Mesodermal cell (in vitro differentiated cells): ENCODE measurements at regions not wholly inside any gene's neighbourhood (a gene's known extent, or its start where the extent isn't known, plus 50 kb on each side); places are given as distances from the start of the nearest gene placed in this dataset.
"Not testable (repeated sequence)": the region's sequence is repeated elsewhere in the genome, so short reads cannot be mapped to it uniquely, and the experiment has no call there.

ENCODE experiments used
- H3K27ac ChIP-seq: 2 replicates; pipeline ENCODE4 v1.7.0; 2013; ENCODE audit warnings: mild to moderate bottlenecking, low read depth, low read length, moderate library complexity; ENCODE audit not compliant: severe bottlenecking
- H3K36me3 ChIP-seq: 2 replicates; pipeline ENCODE4 v1.7.1; 2013; ENCODE audit warnings: mild to moderate bottlenecking, low read length, moderate library complexity; ENCODE audit not compliant: control insufficient read depth, insufficient read depth
- H3K4me1 ChIP-seq: one replicate; pipeline ENCODE4 v1.7.1; 2013; ENCODE audit warnings: mild to moderate bottlenecking, low read length; ENCODE audit not compliant: insufficient read depth, control insufficient read depth, poor library complexity, severe bottlenecking
- H3K4me3 ChIP-seq: 2 replicates; pipeline ENCODE4 v1.7.0; 2013; ENCODE audit warnings: low read length, control low read depth, mild to moderate bottlenecking; ENCODE audit not compliant: insufficient read depth, poor library complexity, severe bottlenecking; ENCODE audit errors: extremely low read depth
- H3K9me3 ChIP-seq: 2 replicates; pipeline ENCODE4 v1.7.1; 2013; ENCODE audit warnings: mild to moderate bottlenecking, low read length, moderate library complexity; ENCODE audit not compliant: control insufficient read depth
- WGBS, 2 experiments: methylation state at CpG; one replicate each; pipeline ENCODE4 v1.1.5; 2013; ENCODE audit warnings: missing lambda C conversion rate in 2 of 2; ENCODE audit not compliant: insufficient coverage in 2 of 2; 5-methylcytosine and 5-hydroxymethylcytosine counted together

DNA sequence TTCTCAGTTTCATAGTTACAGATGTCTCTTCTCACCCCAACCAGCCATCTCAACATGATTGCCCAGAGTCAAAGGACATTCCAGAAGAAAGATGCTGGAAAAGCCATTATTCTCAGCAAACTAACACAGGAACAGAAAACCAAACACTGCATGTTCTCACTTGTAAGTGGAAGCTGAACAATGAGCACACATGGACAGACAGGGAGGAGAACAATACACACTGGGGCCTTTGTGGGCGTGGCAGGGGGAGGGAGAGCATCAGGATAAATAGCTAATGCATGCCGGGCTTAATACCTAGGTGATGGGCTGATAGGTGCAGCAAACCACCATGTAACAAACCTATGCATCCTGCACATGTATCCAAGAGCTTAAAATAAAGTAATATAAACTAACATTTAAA is 437.8 kb upstream of the TUSC1 start:
- not testable (repeated sequence) for H3K4me3 ChIP-seq, H3K27ac ChIP-seq, H3K36me3 ChIP-seq, H3K4me1 ChIP-seq, H3K9me3 ChIP-seq
- no CpG with 5 or more reads among the region's 2 CpGs for WGBS, 2 experiments

- Histone ChIP-seq H3K4me3 (no peak overlapping the region), H3K4me1 (no peaks in the 10 kb centered on the region), H3K36me3 (no peaks in the 10 kb centered on the region), H3K27ac (no peak overlapping the region), H3K9me3 (no peaks in the 10 kb centered on the region)
- WGBS, 2 experiments, result 100% methylated on average over 1 of the region's 2 CpGs; no CpG with 5 or more reads in 1 of the 2 experiments
These were observed 434.5 kb upstream of the TUSC1 start for GRCh38 chr9:26112724-26113123.

DNA sequence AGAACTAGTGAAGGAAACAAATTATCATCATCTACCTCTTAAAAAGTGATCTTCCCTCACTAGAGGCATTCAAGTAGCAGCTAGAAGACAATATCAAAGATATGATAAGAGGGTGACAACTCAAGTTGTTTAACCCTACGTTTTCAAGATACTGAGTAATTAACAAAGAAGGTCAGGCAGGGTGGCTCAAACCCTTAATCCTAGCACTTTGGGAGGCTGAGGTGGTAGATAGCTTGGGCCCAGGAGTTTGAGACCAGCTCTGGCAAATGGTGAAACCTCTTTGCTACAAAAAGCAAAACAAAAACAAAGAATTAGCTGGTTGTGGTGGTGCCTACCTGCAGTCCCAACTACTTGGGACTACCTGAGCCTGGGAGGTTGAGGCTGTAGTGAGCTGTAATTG is 408.2 kb upstream of the TUSC1 start:
- no peaks in the 10 kb centered on the region for H3K9me3 ChIP-seq
- H3K36me3 ChIP-seq, result no peaks in the 10 kb centered on the region
- H3K4me3 ChIP-seq, result no peak overlapping the region
- H3K27ac ChIP-seq, result no peak overlapping the region
- WGBS, 2 experiments, result no CpG with 5 or more reads among the region's 1 CpG
- H3K4me1 ChIP-seq, result no peaks in the 10 kb centered on the region

DNA sequence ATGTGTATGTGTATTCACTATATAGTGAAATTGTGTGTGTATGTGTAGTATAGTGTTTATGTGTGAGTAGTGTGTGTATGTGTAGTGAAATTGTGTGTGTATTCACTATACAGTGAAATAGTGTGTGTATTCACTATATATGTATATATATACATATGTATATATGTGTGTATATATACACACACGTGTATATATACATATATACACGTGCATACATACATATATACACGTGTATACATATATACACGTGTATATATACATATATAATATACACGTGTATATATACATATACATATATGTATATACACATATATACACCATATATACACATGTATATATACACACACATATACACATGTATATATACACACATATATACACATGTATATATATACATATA is 403.6 kb upstream of the TUSC1 start:
- no peak overlapping the region for H3K27ac ChIP-seq
- WGBS, 2 experiments, result no CpG with 5 or more reads among the region's 5 CpGs
- H3K9me3 ChIP-seq, result no peaks in the 10 kb centered on the region
- H3K4me3 ChIP-seq, result no peak overlapping the region
- no peaks in the 10 kb centered on the region for H3K4me1 ChIP-seq
- no peaks in the 10 kb centered on the region for H3K36me3 ChIP-seq

DNA sequence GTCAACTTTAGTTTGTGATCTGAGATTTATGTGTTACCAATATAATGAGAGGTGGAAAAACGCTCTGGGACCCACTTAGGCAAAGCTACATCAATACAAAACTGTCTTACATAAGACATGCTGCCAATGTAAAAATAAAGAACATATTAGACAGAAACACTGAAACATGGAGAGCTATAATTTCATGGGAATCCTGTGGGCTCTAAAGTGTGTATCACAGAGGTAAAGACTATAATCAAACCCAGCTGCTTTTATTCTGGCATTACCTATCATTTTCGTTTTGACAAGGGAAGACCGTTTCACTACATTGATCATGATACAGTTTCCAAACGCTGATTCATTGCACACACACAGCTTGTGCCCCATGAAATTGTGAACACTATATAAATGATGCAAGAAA is 400.5 kb upstream of the TUSC1 start:
- H3K36me3 ChIP-seq, result no peaks in the 10 kb centered on the region
- H3K27ac ChIP-seq, result no peak overlapping the region
- no peak overlapping the region for H3K4me3 ChIP-seq
- 100% methylated on average over 1 of the region's 4 CpGs; no CpG with 5 or more reads in 1 of the 2 experiments for WGBS, 2 experiments
- no peaks in the 10 kb centered on the region for H3K4me1 ChIP-seq
- peaks cover 6% of the 10 kb centered on the region for H3K9me3 ChIP-seq

DNA sequence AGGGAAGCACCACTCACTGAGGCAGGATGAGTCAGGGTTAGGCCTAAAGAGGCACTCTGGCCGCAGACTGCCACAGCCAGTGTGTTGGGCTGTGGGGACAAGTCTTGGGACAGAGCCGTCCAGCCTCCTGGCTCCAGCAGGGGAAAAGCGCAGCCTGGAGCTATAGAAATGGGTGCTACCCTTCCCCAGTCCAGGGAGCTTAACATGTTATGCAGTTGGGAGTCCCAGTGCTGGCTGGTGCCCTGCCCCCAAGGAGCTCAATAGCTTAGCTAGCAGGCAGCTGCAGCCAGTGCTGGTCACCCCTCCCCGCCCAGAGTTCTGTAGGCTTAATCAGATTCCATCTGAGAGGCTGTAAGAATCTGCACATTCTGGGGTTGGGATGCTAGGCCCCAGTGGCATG is 399.6 kb upstream of the TUSC1 start:
- WGBS, 2 experiments, result 91 to 94% methylated on average over 2 to 3 of the region's 4 CpGs
- H3K4me1 ChIP-seq, result no peaks in the 10 kb centered on the region

DNA sequence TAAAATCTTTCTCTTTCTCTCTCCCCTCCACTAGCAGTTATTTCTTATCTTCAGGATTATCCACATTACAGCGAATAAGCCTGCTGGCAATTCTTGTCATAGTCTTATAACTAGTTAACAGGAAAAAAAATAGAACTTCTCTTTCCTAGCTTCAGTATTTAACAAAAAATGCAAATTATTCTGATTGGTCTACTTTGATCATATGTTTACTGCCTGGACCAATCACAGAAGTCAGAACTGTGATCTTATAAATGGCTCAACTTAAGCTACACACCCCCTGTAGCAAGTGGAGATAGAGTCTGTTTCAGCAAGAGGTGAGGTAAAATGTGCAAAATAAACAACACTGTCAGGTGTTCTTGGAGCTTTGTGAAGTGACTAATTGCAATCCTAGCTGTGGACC is 389.4 kb upstream of the TUSC1 start:
- Histone ChIP-seq H3K27ac (no peak overlapping the region), H3K4me1 (no peaks in the 10 kb centered on the region), H3K9me3 (no peaks in the 10 kb centered on the region), H3K4me3 (no peak overlapping the region), H3K36me3 (no peaks in the 10 kb centered on the region)
- WGBS, 2 experiments, result no CpG with 5 or more reads among the region's 1 CpG

More for the DNA sequence above, 399.6 kb upstream of the TUSC1 start:
- Histone ChIP-seq H3K4me3 (no peak overlapping the region), H3K27ac (no peak overlapping the region), H3K36me3 (no peaks in the 10 kb centered on the region), H3K9me3 (peaks cover 11% of the 10 kb centered on the region)

GRCh38 chr9:26066237-26066636 is 388.0 kb upstream of the TUSC1 start:
- no peaks in the 10 kb centered on the region for H3K36me3 ChIP-seq
- 71% methylated on average over 1 of the region's 1 CpG; no CpG with 5 or more reads in 1 of the 2 experiments for WGBS, 2 experiments
- no peak overlapping the region for H3K4me3 ChIP-seq
- no peaks in the 10 kb centered on the region for H3K4me1 ChIP-seq
- no peak overlapping the region for H3K27ac ChIP-seq
- H3K9me3 ChIP-seq, result no peaks in the 10 kb centered on the region

GRCh38 chr9:26061948-26062575 is 383.8 kb upstream of the TUSC1 start:
- H3K4me1 ChIP-seq, result no peaks in the 10 kb centered on the region
- WGBS, 2 experiments, result 80% methylated on average over 1 of the region's 4 CpGs; no CpG with 5 or more reads in 1 of the 2 experiments
- no peak overlapping the region for H3K4me3 ChIP-seq
- H3K27ac ChIP-seq, result no peak overlapping the region
- no peaks in the 10 kb centered on the region for H3K9me3 ChIP-seq
- no peaks in the 10 kb centered on the region for H3K36me3 ChIP-seq

- Histone ChIP-seq H3K4me3 (no peak overlapping the region), H3K27ac (no peak overlapping the region), H3K9me3 (no peaks in the 10 kb centered on the region), H3K36me3 (no peaks in the 10 kb centered on the region), H3K4me1 (peaks cover 15% of the 10 kb centered on the region)
- 78 to 100% methylated on average over 1 of the region's 1 CpG for WGBS, 2 experiments
These were observed 380.1 kb upstream of the TUSC1 start for GRCh38 chr9:26058111-26058895.

- Histone ChIP-seq H3K4me3 (no peak overlapping the region), H3K4me1 (peaks cover 15% of the 10 kb centered on the region), H3K27ac (no peak overlapping the region), H3K36me3 (no peaks in the 10 kb centered on the region), H3K9me3 (no peaks in the 10 kb centered on the region)
- 80 to 86% methylated on average over 1 to 2 of the region's 3 CpGs for WGBS, 2 experiments
These were observed 378.8 kb upstream of the TUSC1 start for GRCh38 chr9:26057050-26057449.
